Upper lobe of right lung (tissue), 1 donor: ENCODE measurements at regions not wholly inside any gene's neighbourhood (a gene's known extent, or its start where the extent isn't known, plus 50 kb on each side); places are given as distances from the start of the nearest gene placed in this dataset.

Experiments used
- ATAC-seq: fragments of 200-7000 bp; cut with Tn5 transposase; one replicate; pipeline ENCODE4 v1.9.1; 2020; ENCODE audit warnings: mild to moderate bottlenecking, moderate library complexity
- DNase-seq: peaks from one replicate; pipeline ENCODE4 v3.0.0-alpha.2; 2020
- H3K27ac ChIP-seq: fragments of 200-600 bp; one replicate; pipeline ENCODE4 v1.8.0; 2022
- H3K27me3 ChIP-seq: fragments of 200-600 bp; one replicate; pipeline ENCODE4 v1.8.0; 2022; ENCODE audit warnings: mild to moderate bottlenecking
- H3K36me3 ChIP-seq: fragments of 200-600 bp; one replicate; pipeline ENCODE4 v1.8.0; 2022
- H3K4me1 ChIP-seq: fragments of 200-600 bp; one replicate; pipeline ENCODE4 v1.8.0; 2022
- H3K4me3 ChIP-seq: fragments of 200-600 bp; one replicate; pipeline ENCODE4 v1.8.0; 2022; ENCODE audit warnings: mild to moderate bottlenecking
- H3K9me3 ChIP-seq: fragments of 200-600 bp; one replicate; pipeline ENCODE4 v1.8.0; 2022
- intact Hi-C: fragments of 100-400 bp; cut with DNase I; formaldehyde crosslinking; loops from one replicate; pipeline ENCODE4 v1.11.0; 2022
- TF ChIP-seq, protein P1 (sequence below): fragments of 200-600 bp; IDR thresholded peaks from one replicate; pipeline ENCODE4 v1.8.0; 2022; ENCODE audit warnings: antibody characterized with exemption
- donor health status: DM: no; HTN: yes; CAD: no; lungs with severe emphysema.

DNA sequence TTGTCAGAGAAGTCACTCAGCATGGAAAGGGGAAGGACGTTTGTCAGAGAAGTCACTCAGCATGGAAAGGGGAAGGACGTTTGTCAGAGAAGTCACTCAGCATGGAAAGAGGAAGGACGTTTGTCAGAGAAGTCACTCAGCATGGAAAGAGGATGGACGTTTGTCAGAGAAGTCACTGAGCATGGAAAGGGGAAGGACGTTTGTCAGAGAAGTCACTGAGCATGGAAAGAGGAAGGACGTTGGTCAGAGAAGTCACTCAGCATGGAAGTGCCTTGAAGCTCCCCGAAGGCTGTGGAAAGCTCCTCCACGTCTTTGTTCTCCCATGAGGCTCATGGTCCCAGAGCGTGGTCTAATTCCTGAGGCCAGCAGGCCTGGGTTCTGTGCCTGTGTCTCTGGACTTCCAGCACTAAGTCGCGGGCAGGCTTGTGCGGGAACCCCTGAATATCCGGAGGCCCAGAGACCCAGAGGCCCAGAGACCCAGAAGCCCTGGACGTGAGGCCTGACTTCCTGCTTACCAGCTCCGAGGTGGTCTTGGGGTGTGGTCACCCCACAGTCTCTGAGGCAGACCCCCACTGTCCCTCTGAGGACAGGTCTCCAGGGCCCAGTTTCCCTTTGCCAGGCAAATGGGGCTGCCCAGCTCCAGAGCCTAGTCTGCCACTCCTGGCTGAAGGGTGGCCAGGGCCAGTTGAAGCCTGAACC, 70.4 kb upstream of the TWIST2 start:
- DNase-seq (no peak), ATAC-seq (no peak)
- TF ChIP-seq, protein P1, sequence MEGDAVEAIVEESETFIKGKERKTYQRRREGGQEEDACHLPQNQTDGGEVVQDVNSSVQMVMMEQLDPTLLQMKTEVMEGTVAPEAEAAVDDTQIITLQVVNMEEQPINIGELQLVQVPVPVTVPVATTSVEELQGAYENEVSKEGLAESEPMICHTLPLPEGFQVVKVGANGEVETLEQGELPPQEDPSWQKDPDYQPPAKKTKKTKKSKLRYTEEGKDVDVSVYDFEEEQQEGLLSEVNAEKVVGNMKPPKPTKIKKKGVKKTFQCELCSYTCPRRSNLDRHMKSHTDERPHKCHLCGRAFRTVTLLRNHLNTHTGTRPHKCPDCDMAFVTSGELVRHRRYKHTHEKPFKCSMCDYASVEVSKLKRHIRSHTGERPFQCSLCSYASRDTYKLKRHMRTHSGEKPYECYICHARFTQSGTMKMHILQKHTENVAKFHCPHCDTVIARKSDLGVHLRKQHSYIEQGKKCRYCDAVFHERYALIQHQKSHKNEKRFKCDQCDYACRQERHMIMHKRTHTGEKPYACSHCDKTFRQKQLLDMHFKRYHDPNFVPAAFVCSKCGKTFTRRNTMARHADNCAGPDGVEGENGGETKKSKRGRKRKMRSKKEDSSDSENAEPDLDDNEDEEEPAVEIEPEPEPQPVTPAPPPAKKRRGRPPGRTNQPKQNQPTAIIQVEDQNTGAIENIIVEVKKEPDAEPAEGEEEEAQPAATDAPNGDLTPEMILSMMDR, result no peak
- H3K9me3 ChIP-seq, result no peaks in the 10 kb centered on the region
- no peak overlapping the region for H3K27ac ChIP-seq
- no peaks in the 10 kb centered on the region for H3K4me1 ChIP-seq
- H3K27me3 ChIP-seq, result no peaks in the 10 kb centered on the region
- H3K4me3 ChIP-seq, result no peak overlapping the region
- no peaks in the 10 kb centered on the region for H3K36me3 ChIP-seq
- intact Hi-C loops, result no loop called here

DNA sequence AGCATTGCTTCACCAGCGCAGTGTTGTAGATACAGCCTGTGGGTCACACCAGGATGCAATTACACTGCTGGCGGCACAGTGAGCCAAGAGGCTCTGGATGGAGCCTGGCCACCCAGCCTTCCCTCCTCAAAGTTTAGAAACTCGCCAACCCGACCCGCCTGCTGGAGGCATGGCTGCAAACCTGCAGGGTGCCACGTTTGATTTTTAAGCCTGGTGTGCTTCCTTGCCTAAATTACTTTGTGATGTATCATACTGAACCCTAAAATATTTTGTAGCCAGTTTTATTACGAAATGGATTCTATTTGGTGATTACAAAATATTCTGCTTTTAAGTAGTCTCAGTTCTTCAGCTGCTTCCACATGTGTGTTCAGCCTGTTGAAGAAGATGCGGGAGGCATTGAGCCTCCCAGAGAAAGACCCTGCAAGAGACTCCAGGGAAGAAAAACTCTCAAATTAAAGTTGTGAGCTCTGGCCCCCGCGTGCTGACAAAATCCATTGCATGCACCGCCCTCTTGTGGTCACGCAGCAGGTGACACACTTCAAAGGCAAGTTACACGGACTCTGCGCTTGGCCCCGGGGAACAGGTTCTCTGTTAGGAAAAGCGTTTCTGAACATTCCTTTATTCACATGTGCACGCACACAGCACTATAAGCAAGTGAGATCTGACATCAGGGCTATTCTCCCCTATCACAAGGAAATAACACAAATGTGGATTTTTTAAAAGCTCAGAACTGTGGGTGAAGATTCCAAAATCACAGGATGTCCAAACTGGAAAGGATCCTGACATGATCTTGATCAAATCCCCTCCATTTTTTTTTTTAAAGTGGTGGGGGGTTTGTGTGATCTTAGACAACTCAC, 63.0 kb upstream of the TWIST2 start:
- Histone ChIP-seq H3K27me3 (no peaks in the 10 kb centered on the region), H3K4me3 (no peak overlapping the region), H3K4me1 (no peaks in the 10 kb centered on the region), H3K36me3 (no peaks in the 10 kb centered on the region), H3K27ac (no peak overlapping the region), H3K9me3 (no peaks in the 10 kb centered on the region)
- ATAC-seq (peak; percentile 93), DNase-seq (peak; percentile 79)
- intact Hi-C loops, result no loop called here
- TF ChIP-seq, protein P1, result peak; percentile 83

DNA sequence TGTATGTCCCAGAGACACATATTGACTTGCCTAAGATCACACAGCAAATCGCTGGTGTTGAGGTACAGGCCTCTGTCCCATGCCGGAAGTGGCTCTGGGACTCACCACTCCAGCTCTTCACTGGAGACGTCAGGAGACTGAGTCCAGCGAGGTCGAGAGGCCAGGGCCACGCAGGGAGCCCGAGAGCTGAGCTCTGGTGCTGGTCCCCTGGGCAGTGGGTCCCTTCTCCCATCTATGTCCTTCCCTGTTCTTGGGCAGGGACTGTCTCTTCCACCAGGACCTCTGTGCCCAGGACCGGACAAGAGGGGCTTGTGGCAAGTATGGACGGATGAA, 62.4 kb upstream of the TWIST2 start:
- ATAC-seq, result no peak
- H3K27ac ChIP-seq, result no peak overlapping the region

DNA sequence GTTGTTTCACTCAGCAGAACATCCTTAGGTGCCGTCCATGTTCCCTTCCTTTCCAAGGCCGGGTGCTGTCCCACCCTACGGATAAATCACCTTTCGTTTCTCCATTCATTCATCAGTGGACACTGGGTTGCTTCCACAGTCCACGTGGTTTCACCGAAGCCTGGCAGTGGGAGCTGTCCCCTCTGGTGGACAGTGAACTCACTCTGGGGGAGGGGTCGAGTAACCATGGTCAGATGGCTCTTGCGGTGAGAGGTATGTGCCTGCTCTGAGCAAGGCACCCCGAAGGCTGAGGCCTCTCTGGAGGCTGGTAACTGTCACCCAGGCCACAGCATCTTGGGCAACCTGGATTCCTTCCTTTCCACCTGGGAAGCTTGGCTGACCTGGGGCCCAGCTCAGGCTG, 61.5 kb upstream of the TWIST2 start:
- H3K27me3 ChIP-seq, result peaks cover 12% of the 10 kb centered on the region
- no peak for ATAC-seq
- no peaks in the 10 kb centered on the region for H3K4me1 ChIP-seq
- intact Hi-C loops, result no loop called here
- no peak for DNase-seq
- H3K27ac ChIP-seq, result no peak overlapping the region
- no peaks in the 10 kb centered on the region for H3K9me3 ChIP-seq
- TF ChIP-seq, protein P1, result no peak
- H3K36me3 ChIP-seq, result no peaks in the 10 kb centered on the region
- no peak overlapping the region for H3K4me3 ChIP-seq

More for the DNA sequence above, 62.4 kb upstream of the TWIST2 start:
- TF ChIP-seq, protein P1, result no peak
- Histone ChIP-seq H3K4me3 (no peak overlapping the region), H3K9me3 (no peaks in the 10 kb centered on the region), H3K27me3 (peaks cover 3% of the 10 kb centered on the region), H3K36me3 (no peaks in the 10 kb centered on the region), H3K4me1 (no peaks in the 10 kb centered on the region)
- DNase-seq, result no peak
- intact Hi-C loops, result no loop called here

DNA sequence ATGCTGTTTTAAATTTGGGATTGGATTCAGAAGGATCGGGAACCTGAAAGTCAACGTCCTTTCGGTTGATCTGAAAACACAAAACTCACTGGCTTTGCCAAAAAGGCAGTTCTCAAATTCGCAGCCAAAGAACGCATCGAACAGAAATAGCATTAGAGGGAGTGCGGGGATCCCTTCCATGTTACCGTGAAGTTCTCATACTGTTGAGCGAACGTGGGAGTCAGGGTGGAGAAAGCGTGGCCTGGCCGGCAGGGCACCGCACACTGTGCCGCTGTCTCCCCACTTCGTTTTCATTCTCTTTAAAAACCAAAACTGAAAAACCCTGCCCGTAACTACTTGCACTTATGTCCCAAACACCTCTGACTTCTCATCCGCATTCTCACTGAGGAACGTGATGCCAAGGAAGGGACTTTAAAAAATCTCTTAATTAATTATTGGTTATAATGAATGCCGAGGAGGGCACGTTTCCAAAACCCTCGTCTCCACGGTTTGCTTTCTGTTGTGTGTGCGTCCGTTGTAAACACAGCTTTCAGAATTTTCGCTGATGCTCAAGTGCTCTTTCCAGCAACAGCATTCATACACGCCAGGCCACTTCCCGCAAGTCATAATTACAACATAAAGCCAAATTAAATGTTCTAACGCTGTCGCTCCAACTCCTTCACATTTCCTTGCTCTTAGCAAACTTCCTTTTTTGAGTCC, 60.9 kb upstream of the TWIST2 start:
- H3K27ac ChIP-seq, result no peak overlapping the region
- TF ChIP-seq, protein P1, result no peak
- no peak overlapping the region for H3K4me3 ChIP-seq
- H3K36me3 ChIP-seq, result no peaks in the 10 kb centered on the region
- ATAC-seq (no peak), DNase-seq (no peak)
- H3K4me1 ChIP-seq, result no peaks in the 10 kb centered on the region
- H3K9me3 ChIP-seq, result no peaks in the 10 kb centered on the region
- intact Hi-C loops, result no loop called here
- peaks cover 13% of the 10 kb centered on the region for H3K27me3 ChIP-seq
